ENCODE measurements at regions not wholly inside any gene's neighbourhood (a gene's known extent, or its start where the extent isn't known, plus 50 kb on each side); places are given as distances from the start of the nearest gene placed in this dataset.

DNA sequence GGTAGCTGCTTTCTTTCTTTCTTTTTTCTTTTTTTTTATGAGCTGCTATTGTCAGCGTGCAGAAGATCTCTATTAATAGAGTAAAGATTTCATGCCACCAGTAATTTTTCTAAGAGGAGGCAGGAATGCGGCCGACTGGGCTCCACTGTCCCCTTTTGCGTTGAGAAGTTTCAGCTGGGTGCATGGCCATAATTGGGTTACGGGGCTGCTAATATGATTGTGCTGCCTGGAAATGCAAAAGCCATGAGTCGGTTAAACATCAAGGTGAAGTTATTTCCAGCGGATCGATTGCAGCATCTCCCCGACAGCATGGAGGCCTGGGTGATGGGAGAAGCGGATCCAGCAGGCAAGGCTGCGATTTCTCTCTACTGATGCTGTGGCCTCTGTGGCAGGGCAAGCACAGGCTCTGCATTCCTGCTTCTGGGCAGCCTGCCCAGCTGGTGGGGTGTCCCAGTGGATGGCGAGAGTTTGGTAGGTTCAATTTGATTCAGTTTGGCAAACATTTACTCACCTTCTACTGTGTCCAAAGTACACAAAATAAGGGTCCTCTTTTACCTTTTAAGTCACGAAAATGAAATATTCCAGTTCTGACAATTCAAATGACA, 54.4 kb upstream of the PRMT8 start:
- no peak for TF ChIP-seq FOXA1 (IDR thresholded peaks at IDR 0.05)
- no peak for TF ChIP-seq ELF4 (IDR thresholded peaks at IDR 0.05)
- TF ChIP-seq FOXM1 (IDR thresholded peaks at IDR 0.05; ENCODE audit: borderline replicate concordance): no peak
- TF ChIP-seq HDGF (IDR thresholded peaks at IDR 0.05; ENCODE audit: borderline replicate concordance): no peak
- TF ChIP-seq SUZ12 (IDR thresholded peaks at IDR 0.05): no peak

Data from HEK293T (cell line).